ENCODE measurements at regions not wholly inside any gene's neighbourhood (a gene's known extent, or its start where the extent isn't known, plus 50 kb on each side); places are given as distances from the start of the nearest gene placed in this dataset.

GRCh38 chr20:60160451-60161145 lies 202.4 kb downstream of the CDH26 start:
- in situ Hi-C loops (cut with MboI; ENCODE audit: low sequenced_read_pairs): no loop called here

- in situ Hi-C loops (cut with MboI; ENCODE audit: low sequenced_read_pairs): no loop called here
These were observed 209.6 kb downstream of the CDH26 start for GRCh38 chr20:60167812-60168211.

GRCh38 chr20:60168963-60169362 lies 210.7 kb downstream of the CDH26 start:
- in situ Hi-C loops (cut with MboI; ENCODE audit: low sequenced_read_pairs): no loop called here

- in situ Hi-C loops (cut with MboI; ENCODE audit: low sequenced_read_pairs): no loop called here
These were observed 211.9 kb downstream of the CDH26 start for GRCh38 chr20:60170116-60170515.

GRCh38 chr20:60171313-60171712 lies 213.1 kb downstream of the CDH26 start:
- in situ Hi-C loops (cut with MboI; ENCODE audit: low sequenced_read_pairs): no loop called here

- in situ Hi-C loops (cut with MboI; ENCODE audit: low sequenced_read_pairs): no loop called here
These were observed 213.5 kb downstream of the CDH26 start for GRCh38 chr20:60171738-60172137.

- in situ Hi-C loops (cut with MboI; ENCODE audit: low sequenced_read_pairs): no loop called here
These were observed 214.2 kb downstream of the CDH26 start for GRCh38 chr20:60172346-60172984.

GRCh38 chr20:60177080-60177479 lies 218.9 kb downstream of the CDH26 start:
- in situ Hi-C loops (cut with MboI; ENCODE audit: low sequenced_read_pairs): loop anchor here (25.0 kb wide), 1 partner anchor 115 kb away; no protein-coding TSS in a partner anchor

GRCh38 chr20:60180986-60181385 lies 222.8 kb downstream of the CDH26 start:
- in situ Hi-C loops (cut with MboI; ENCODE audit: low sequenced_read_pairs): loop anchor here (25.0 kb wide), 1 partner anchor 119 kb away; no protein-coding TSS in a partner anchor

- in situ Hi-C loops (cut with MboI; ENCODE audit: low sequenced_read_pairs): loop anchor here (25.0 kb wide), 1 partner anchor 124 kb away; no protein-coding TSS in a partner anchor
These were observed 228.2 kb downstream of the CDH26 start for GRCh38 chr20:60186412-60186811.

GRCh38 chr20:60187683-60188082 lies 229.5 kb downstream of the CDH26 start:
- in situ Hi-C loops (cut with MboI; ENCODE audit: low sequenced_read_pairs): loop anchor here (25.0 kb wide), 1 partner anchor 125 kb away; no protein-coding TSS in a partner anchor

- in situ Hi-C loops (cut with MboI; ENCODE audit: low sequenced_read_pairs): loop anchor here (25.0 kb wide), 1 partner anchor 129 kb away; no protein-coding TSS in a partner anchor
These were observed 232.8 kb downstream of the CDH26 start for GRCh38 chr20:60191014-60191413.

GRCh38 chr20:60192326-60192725 lies 234.1 kb downstream of the CDH26 start:
- in situ Hi-C loops (cut with MboI; ENCODE audit: low sequenced_read_pairs): loop anchor here (25.0 kb wide), 1 partner anchor 130 kb away; no protein-coding TSS in a partner anchor

- in situ Hi-C loops (cut with MboI; ENCODE audit: low sequenced_read_pairs): loop anchor here (25.0 kb wide), 1 partner anchor 137 kb away; no protein-coding TSS in a partner anchor
These were observed 240.9 kb downstream of the CDH26 start for GRCh38 chr20:60199132-60199531.

GRCh38 chr20:60199866-60200265 lies 241.6 kb downstream of the CDH26 start:
- in situ Hi-C loops (cut with MboI; ENCODE audit: low sequenced_read_pairs): loop anchor here (25.0 kb wide), 2 partner anchors 138 to 912 kb away; no protein-coding TSS in a partner anchor

GRCh38 chr20:60200305-60200918 lies 242.2 kb downstream of the CDH26 start:
- in situ Hi-C loops (cut with MboI; ENCODE audit: low sequenced_read_pairs): loop anchor here (25.0 kb wide), 1 partner anchor 912 kb away; no protein-coding TSS in a partner anchor

GRCh38 chr20:60201198-60201835 lies 243.1 kb downstream of the CDH26 start:
- in situ Hi-C loops (cut with MboI; ENCODE audit: low sequenced_read_pairs): loop anchor here (25.0 kb wide), 1 partner anchor 911 kb away; no protein-coding TSS in a partner anchor

GRCh38 chr20:60202046-60202445 lies 243.8 kb downstream of the CDH26 start:
- in situ Hi-C loops (cut with MboI; ENCODE audit: low sequenced_read_pairs): loop anchor here (25.0 kb wide), 1 partner anchor 910 kb away; no protein-coding TSS in a partner anchor

- in situ Hi-C loops (cut with MboI; ENCODE audit: low sequenced_read_pairs): loop anchor here (25.0 kb wide), 1 partner anchor 909 kb away; no protein-coding TSS in a partner anchor
These were observed 245.2 kb downstream of the CDH26 start for GRCh38 chr20:60203451-60203850.

- in situ Hi-C loops (cut with MboI; ENCODE audit: low sequenced_read_pairs): loop anchor here (25.0 kb wide), 1 partner anchor 908 kb away; no protein-coding TSS in a partner anchor
These were observed 246.4 kb downstream of the CDH26 start for GRCh38 chr20:60204601-60205000.
